GM23248 (cell line): ENCODE measurements at regions not wholly inside any gene's neighbourhood (a gene's known extent, or its start where the extent isn't known, plus 50 kb on each side); places are given as distances from the start of the nearest gene placed in this dataset.

Source experiments
- DNase-seq: peaks from one replicate; pipeline ENCODE4 v3.0.0-alpha.2; 2015
- H2AFZ ChIP-seq: fragments of 200-600 bp; sonication (generic); 2 replicates; pipeline ENCODE4 v1.6.1; 2016; ENCODE audit warnings: antibody characterized with exemption
- H3F3A ChIP-seq: fragments of 200-600 bp; sonication (generic); 2 replicates; pipeline ENCODE4 v1.6.1; 2016; ENCODE audit warnings: mild to moderate bottlenecking, antibody characterized with exemption, mixed run types; ENCODE audit not compliant: insufficient read depth
- H3K27ac ChIP-seq: fragments of 200-600 bp; sonication (generic); 2 replicates; pipeline ENCODE4 v1.5.1; 2016; ENCODE audit warnings: mild to moderate bottlenecking
- H3K27me3 ChIP-seq: fragments of 200-600 bp; sonication (generic); replicated peaks from 2 replicates; pipeline ENCODE4 v1.6.1; 2016; ENCODE audit warnings: mild to moderate bottlenecking; ENCODE audit not compliant: insufficient read depth
- H3K36me3 ChIP-seq: fragments of 200-600 bp; sonication (generic); 2 replicates; pipeline ENCODE4 v1.6.1; 2016; ENCODE audit warnings: low read depth, mild to moderate bottlenecking
- H3K4me1 ChIP-seq: fragments of 200-600 bp; sonication (generic); 2 replicates; pipeline ENCODE4 v1.6.1; 2016; ENCODE audit warnings: mild to moderate bottlenecking; ENCODE audit not compliant: insufficient read depth
- H3K4me2 ChIP-seq: fragments of 200-600 bp; sonication (generic); one replicate; pipeline ENCODE4 v1.6.1; 2016; ENCODE audit warnings: mild to moderate bottlenecking; ENCODE audit not compliant: unreplicated experiment
- H3K4me3 ChIP-seq: fragments of 200-600 bp; sonication (generic); 2 replicates; pipeline ENCODE4 v1.5.1; 2016; ENCODE audit warnings: mild to moderate bottlenecking
- H3K79me2 ChIP-seq: fragments of 200-600 bp; sonication (generic); 2 replicates; pipeline ENCODE4 v1.6.1; 2016; ENCODE audit warnings: mild to moderate bottlenecking; ENCODE audit not compliant: insufficient read depth
- H3K9ac ChIP-seq: fragments of 200-600 bp; sonication (generic); 2 replicates; pipeline ENCODE4 v1.6.1; 2016; ENCODE audit warnings: mild to moderate bottlenecking
- H3K9me2 ChIP-seq: fragments of 200-600 bp; sonication (generic); 2 replicates; pipeline ENCODE4 v1.6.1; 2016; ENCODE audit warnings: mixed run types, mild to moderate bottlenecking, moderate library complexity; ENCODE audit not compliant: insufficient read depth
- H3K9me3 ChIP-seq: fragments of 200-600 bp; sonication (generic); one replicate; pipeline ENCODE4 v1.6.1; 2017; ENCODE audit warnings: low read depth
- H4K20me1 ChIP-seq: fragments of 200-600 bp; sonication (generic); 2 replicates; pipeline ENCODE4 v1.6.0; 2016; ENCODE audit not compliant: insufficient read depth
- EZH2 ChIP-seq: fragments of 200-600 bp; sonication (generic); IDR thresholded peaks from 2 replicates; pipeline ENCODE4 v1.6.1; 2018; ENCODE audit warnings: antibody characterized with exemption, mild to moderate bottlenecking; ENCODE audit not compliant: insufficient read depth, poor library complexity, severe bottlenecking
- EZH2phosphoT487 ChIP-seq: fragments of 200-600 bp; sonication (generic); IDR thresholded peaks from 2 replicates; pipeline ENCODE4 v1.6.1; 2018; ENCODE audit warnings: antibody characterized with exemption, moderate library complexity, mild to moderate bottlenecking, low read depth; ENCODE audit not compliant: insufficient read depth
- WGBS, 2 experiments: methylation state at CpG; one replicate each; pipeline ENCODE4 v1.1.6; 2015 to 2017; ENCODE audit warnings: low lambda C conversion rate in 2 of 2, low coverage in 1 of 2; ENCODE audit errors: missing lambda C conversion rate in 2 of 2; 5-methylcytosine and 5-hydroxymethylcytosine counted together
- in situ Hi-C: fragments of 300-500 bp; cut with MboI; formaldehyde crosslinking; loops from 2 replicates; pipeline ENCODE4 v1.15.0; 2020

DNA sequence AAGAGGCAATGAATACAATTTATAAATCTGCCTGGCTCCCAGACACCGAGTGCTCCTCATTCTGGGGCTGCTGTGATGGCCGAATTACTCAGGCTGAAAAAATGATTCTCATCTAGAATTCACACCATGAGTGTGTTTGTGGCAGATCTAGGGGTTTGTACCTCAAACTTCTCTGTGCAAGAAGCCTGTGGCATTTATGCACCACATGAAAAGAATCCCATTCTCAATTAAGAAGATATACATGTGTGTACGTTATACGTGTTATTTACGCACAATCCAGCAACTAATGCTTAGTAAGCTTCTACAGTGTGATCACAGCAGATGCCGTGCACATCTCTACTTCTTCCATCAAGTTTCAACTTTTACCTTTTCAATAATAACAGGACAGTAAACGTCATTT lies 476.8 kb downstream of the SHQ1 start:
- Histone ChIP-seq H3K4me3 (no peak overlapping the region), H4K20me1 (no peaks in the 10 kb centered on the region), H3K27ac (no peak overlapping the region), H3K27me3 (no peaks in the 10 kb centered on the region), H3K9me3 (no peaks in the 10 kb centered on the region), H3K4me2 (no peak overlapping the region), H3K4me1 (no peaks in the 10 kb centered on the region), H3K9ac (no peak overlapping the region), H3K79me2 (no peaks in the 10 kb centered on the region), H3K9me2 (no peaks in the 10 kb centered on the region), H3K36me3 (no peaks in the 10 kb centered on the region; the same call in 1 of the 2 replicates), H2AFZ (no peak overlapping the region), H3F3A (no peaks in the 10 kb centered on the region; the same call in 1 of the 2 replicates)
- WGBS, 2 experiments: 94% methylated on average over 7 of the region's 7 CpGs
- no peak for DNase-seq
- in situ Hi-C loops: no loop called here
- TF ChIP-seq EZH2phosphoT487 (no peak), EZH2 (no peak)

- no peaks in the 10 kb centered on the region for H3K9me3 ChIP-seq
- TF ChIP-seq EZH2: no peak
- no peak for TF ChIP-seq EZH2phosphoT487
- H3K9ac ChIP-seq: no peak overlapping the region
- WGBS, 2 experiments: 80 to 81% methylated on average over 11 of the region's 11 CpGs
- no peaks in the 10 kb centered on the region for H3K4me1 ChIP-seq
- no peaks in the 10 kb centered on the region for H4K20me1 ChIP-seq
- H3K4me3 ChIP-seq: no peak overlapping the region
- no peak overlapping the region for H2AFZ ChIP-seq
- no peak overlapping the region for H3K27ac ChIP-seq
- H3K36me3 ChIP-seq: no peaks in the 10 kb centered on the region; the same call in 1 of the 2 replicates
- no peaks in the 10 kb centered on the region for H3K27me3 ChIP-seq
- no peak overlapping the region for H3K4me2 ChIP-seq
- no peaks in the 10 kb centered on the region; the same call in 1 of the 2 replicates for H3F3A ChIP-seq
- DNase-seq: no peak
- no peaks in the 10 kb centered on the region for H3K79me2 ChIP-seq
- in situ Hi-C loops: no loop called here
- no peaks in the 10 kb centered on the region for H3K9me2 ChIP-seq
These were observed 477.3 kb downstream of the SHQ1 start for GRCh38 chr3:72370947-72371346.

GRCh38 chr3:72369681-72370080 lies 478.6 kb downstream of the SHQ1 start:
- no peaks in the 10 kb centered on the region for H3K9me2 ChIP-seq
- no peak overlapping the region for H2AFZ ChIP-seq
- H4K20me1 ChIP-seq: no peaks in the 10 kb centered on the region
- 85 to 88% methylated on average over 6 of the region's 6 CpGs for WGBS, 2 experiments
- no peaks in the 10 kb centered on the region for H3K79me2 ChIP-seq
- H3K9me3 ChIP-seq: no peaks in the 10 kb centered on the region
- no peak for TF ChIP-seq EZH2
- TF ChIP-seq EZH2phosphoT487: no peak
- no peak overlapping the region for H3K4me3 ChIP-seq
- H3K4me2 ChIP-seq: no peak overlapping the region
- in situ Hi-C loops: no loop called here
- no peaks in the 10 kb centered on the region for H3K36me3 ChIP-seq
- H3K27me3 ChIP-seq: no peaks in the 10 kb centered on the region
- no peak overlapping the region for H3K27ac ChIP-seq
- no peak for DNase-seq
- no peaks in the 10 kb centered on the region for H3K4me1 ChIP-seq
- H3K9ac ChIP-seq: no peak overlapping the region
- H3F3A ChIP-seq: no peaks in the 10 kb centered on the region; the same call in 1 of the 2 replicates

DNA sequence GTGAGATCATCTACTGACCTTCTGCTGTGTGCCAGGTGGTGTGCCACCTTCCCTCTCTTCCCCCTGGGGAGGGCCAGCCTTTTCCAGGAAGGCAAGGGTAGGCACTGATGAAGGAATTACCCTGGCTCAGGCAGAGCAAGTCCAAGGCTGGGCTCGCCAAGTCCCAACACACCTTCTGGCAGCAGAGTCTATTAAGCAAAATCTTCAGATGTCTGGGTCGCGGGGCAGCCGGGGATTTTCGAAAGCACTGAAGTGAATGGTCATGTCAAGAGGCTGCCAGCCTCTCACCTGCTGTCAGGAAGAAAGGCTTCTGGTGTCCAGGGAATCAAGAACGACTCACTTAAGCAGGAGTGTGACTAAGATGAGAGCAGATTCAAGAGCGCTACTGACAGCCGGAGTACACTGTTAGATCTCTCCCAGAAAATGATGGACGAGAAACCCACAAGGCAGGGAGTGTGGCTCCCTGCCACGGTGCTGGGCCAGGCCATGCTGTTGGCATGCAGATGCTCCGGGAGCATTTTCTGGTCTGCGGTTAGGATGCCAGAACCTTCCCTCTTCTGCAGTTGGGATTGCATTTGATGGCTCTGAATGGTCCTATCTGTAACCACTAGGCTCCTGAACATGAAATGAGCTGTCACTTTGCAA lies 479.8 kb downstream of the SHQ1 start:
- Histone ChIP-seq H3K4me2 (no peak overlapping the region), H4K20me1 (no peaks in the 10 kb centered on the region), H3K27ac (no peak overlapping the region), H3K79me2 (no peaks in the 10 kb centered on the region), H3K9me3 (no peaks in the 10 kb centered on the region), H3K9me2 (no peaks in the 10 kb centered on the region), H3F3A (no peaks in the 10 kb centered on the region), H3K36me3 (no peaks in the 10 kb centered on the region), H3K27me3 (no peaks in the 10 kb centered on the region), H3K9ac (no peak overlapping the region), H2AFZ (no peak overlapping the region), H3K4me1 (no peaks in the 10 kb centered on the region), H3K4me3 (no peak overlapping the region)
- TF ChIP-seq EZH2phosphoT487 (no peak), EZH2 (no peak)
- DNase-seq: peak; percentile 70
- in situ Hi-C loops: no loop called here
- 45 to 47% methylated on average over 12 of the region's 12 CpGs for WGBS, 2 experiments
